ENCODE measurements at regions not wholly inside any gene's neighbourhood (a gene's known extent, or its start where the extent isn't known, plus 50 kb on each side); places are given as distances from the start of the nearest gene placed in this dataset.

GRCh38 chr1:243931957-243932356 is 81.9 kb upstream of the AKT3 start:
- no peak overlapping the region for H3K4me3 ChIP-seq (ENCODE audit: low read depth in 1 of 5, low read length in 5 of 5)
- H3K27ac ChIP-seq (ENCODE audit: low read depth, low read length): no peak overlapping the region
- peaks cover 0 to 5% (median 2%) of the 10 kb centered on the region in 5 donors for H3K9me3 ChIP-seq (ENCODE audit: control insufficient read depth in 5 of 5, low read length in 5 of 5)
- H3K27me3 ChIP-seq (ENCODE audit: control insufficient read depth in 5 of 5, insufficient read depth in 4 of 5, low read length in 5 of 5): peaks cover 0 to 10% (median 6%) of the 10 kb centered on the region in 5 donors
- H3K4me1 ChIP-seq (ENCODE audit: control insufficient read depth in 5 of 5, insufficient read depth in 5 of 5, low read length in 5 of 5): no peaks in the 10 kb centered on the region
- H3K36me3 ChIP-seq (ENCODE audit: control insufficient read depth in 5 of 5, insufficient read depth in 5 of 5, low read length in 5 of 5): no peaks in the 10 kb centered on the region
- H3K9ac ChIP-seq (ENCODE audit: low read length in 5 of 5): no peak overlapping the region

DNA sequence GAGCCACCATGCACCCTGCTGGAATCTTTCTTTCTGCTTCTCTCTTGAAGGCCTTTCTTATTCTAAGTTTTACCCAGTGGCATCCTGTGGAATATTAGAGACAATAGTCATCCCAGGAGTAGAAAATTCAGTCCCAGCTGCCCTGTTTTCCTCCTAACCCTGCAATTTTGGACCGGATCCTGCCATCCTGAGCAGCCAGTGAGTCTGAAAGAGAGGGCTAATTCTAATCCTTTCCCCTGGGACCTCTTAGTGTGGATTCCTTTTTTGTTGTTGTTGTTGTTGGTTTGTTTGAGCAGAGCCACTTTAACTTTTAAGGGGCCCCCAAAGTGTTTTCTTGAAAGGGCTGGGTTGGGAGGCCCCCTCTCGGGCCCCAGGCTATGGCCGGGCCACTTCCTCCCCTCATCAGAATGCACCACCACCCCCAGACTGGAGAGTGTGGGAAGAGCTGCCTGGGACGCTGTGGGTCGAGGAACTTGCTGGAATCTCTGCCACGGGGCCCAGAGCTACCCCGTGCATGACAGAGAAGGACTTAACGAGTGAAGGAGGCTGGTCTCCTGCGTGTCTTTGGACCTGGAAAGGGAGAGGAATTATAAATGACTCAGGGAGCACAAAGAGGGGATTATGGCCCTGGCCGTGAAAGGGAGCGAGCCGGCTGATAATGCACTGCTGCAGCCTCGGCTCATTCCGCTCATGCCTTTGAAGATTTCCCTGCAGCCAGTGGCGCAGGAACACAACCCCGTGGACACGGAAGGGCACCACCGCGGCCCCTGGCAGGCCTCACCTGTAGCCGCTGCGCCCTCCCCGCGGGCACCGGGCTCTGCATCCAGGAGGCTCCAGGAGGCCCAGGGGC is 81.0 kb upstream of the AKT3 start:
- H3K27ac ChIP-seq (ENCODE audit: low read depth, low read length): no peak overlapping the region
- H3K4me1 ChIP-seq (ENCODE audit: control insufficient read depth in 5 of 5, insufficient read depth in 5 of 5, low read length in 5 of 5): no peaks in the 10 kb centered on the region
- no peak overlapping the region for H3K4me3 ChIP-seq (ENCODE audit: low read depth in 1 of 5, low read length in 5 of 5)
- H3K9ac ChIP-seq (ENCODE audit: low read length in 5 of 5): no peak overlapping the region
- peaks cover 0 to 9% (median 6%) of the 10 kb centered on the region in 5 donors for H3K27me3 ChIP-seq (ENCODE audit: control insufficient read depth in 5 of 5, insufficient read depth in 4 of 5, low read length in 5 of 5)
- H3K9me3 ChIP-seq (ENCODE audit: control insufficient read depth in 5 of 5, low read length in 5 of 5): peaks cover 0 to 5% (median 2%) of the 10 kb centered on the region in 5 donors
- H3K36me3 ChIP-seq (ENCODE audit: control insufficient read depth in 5 of 5, insufficient read depth in 5 of 5, low read length in 5 of 5): no peaks in the 10 kb centered on the region

DNA sequence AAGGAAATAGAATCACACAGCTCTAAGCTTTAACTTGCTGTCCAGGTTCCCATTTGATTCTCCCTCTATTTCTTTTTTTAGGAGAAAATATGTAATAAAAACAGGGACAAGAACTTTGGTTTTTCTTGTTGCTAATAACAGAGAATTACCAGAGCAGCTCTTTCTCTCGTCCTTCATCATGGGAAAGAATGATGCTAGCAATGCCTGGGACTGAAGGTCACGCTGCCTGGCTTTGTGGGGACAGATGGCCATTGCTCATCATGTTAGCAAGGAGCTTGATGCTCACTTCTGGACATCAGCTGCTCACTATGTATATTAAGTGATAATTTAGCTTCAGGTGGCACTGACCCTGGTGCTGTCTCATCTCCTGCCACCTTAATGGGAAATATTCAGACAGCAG is 77.3 kb upstream of the AKT3 start:
- Histone ChIP-seq H3K27ac (ENCODE audit: low read depth, low read length) (no peak overlapping the region), H3K9ac (ENCODE audit: low read length in 5 of 5) (no peak overlapping the region), H3K27me3 (ENCODE audit: control insufficient read depth in 5 of 5, insufficient read depth in 4 of 5, low read length in 5 of 5) (peaks cover 0 to 7% (median 3%) of the 10 kb centered on the region in 5 donors), H3K4me1 (ENCODE audit: control insufficient read depth in 5 of 5, insufficient read depth in 5 of 5, low read length in 5 of 5) (peaks cover 0 to 11% (median 7%) of the 10 kb centered on the region in 5 donors), H3K4me3 (ENCODE audit: low read depth in 1 of 5, low read length in 5 of 5) (no peak overlapping the region), H3K36me3 (ENCODE audit: control insufficient read depth in 5 of 5, insufficient read depth in 5 of 5, low read length in 5 of 5) (no peaks in the 10 kb centered on the region), H3K9me3 (ENCODE audit: control insufficient read depth in 5 of 5, low read length in 5 of 5) (no peaks in the 10 kb centered on the region)

DNA sequence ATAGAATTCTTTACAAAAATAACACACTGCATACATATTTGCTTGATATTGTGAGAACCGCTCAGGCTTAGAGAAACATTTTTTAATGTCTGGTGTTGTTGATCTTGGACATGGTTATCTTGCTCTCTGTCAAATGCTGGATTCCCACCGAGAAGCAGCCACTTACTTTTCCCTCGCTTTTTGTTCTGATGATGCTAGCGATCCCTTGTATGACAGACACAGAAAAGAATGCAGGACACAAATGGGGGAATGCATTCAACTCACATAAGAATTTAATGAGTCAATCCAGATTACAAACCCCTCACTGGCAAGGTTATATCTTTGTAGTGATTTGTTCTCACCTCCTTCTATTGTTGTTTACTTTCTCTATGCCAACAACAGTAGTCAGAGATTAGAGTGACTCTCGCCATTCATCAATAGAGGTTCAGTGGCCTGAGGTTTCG is 76.8 kb upstream of the AKT3 start:
- peaks cover 0 to 7% (median 3%) of the 10 kb centered on the region in 5 donors for H3K27me3 ChIP-seq (ENCODE audit: control insufficient read depth in 5 of 5, insufficient read depth in 4 of 5, low read length in 5 of 5)
- no peaks in the 10 kb centered on the region for H3K9me3 ChIP-seq (ENCODE audit: control insufficient read depth in 5 of 5, low read length in 5 of 5)
- H3K4me3 ChIP-seq (ENCODE audit: low read depth in 1 of 5, low read length in 5 of 5): no peak overlapping the region
- H3K4me1 ChIP-seq (ENCODE audit: control insufficient read depth in 5 of 5, insufficient read depth in 5 of 5, low read length in 5 of 5): peaks cover 0 to 11% (median 7%) of the 10 kb centered on the region in 5 donors
- no peak overlapping the region for H3K9ac ChIP-seq (ENCODE audit: low read length in 5 of 5)
- H3K36me3 ChIP-seq (ENCODE audit: control insufficient read depth in 5 of 5, insufficient read depth in 5 of 5, low read length in 5 of 5): no peaks in the 10 kb centered on the region
- no peak overlapping the region for H3K27ac ChIP-seq (ENCODE audit: low read depth, low read length)

DNA sequence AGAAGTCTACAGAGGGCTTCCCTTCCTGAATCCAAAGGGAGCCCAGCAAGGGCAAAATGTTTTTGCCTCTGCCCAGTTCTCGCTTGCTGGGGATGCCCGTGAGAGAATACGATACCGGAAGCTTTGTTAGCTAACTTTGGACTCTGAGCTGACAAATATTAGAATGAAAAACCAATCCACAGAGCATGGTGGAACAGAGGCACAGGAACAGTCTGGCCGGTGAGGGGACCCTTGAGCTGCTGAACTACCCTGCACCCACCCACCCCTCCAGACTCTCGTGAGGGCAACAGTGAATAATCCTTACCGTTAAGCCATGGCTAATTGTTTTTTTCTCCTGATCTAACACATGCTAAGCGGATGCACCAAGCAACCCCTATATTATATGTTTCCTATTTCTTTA is 76.3 kb upstream of the AKT3 start:
- Histone ChIP-seq H3K4me3 (ENCODE audit: low read depth in 1 of 5, low read length in 5 of 5) (no peak overlapping the region), H3K27me3 (ENCODE audit: control insufficient read depth in 5 of 5, insufficient read depth in 4 of 5, low read length in 5 of 5) (peaks cover 0 to 5% (median 3%) of the 10 kb centered on the region in 5 donors), H3K4me1 (ENCODE audit: control insufficient read depth in 5 of 5, insufficient read depth in 5 of 5, low read length in 5 of 5) (peaks cover 0 to 11% (median 7%) of the 10 kb centered on the region in 5 donors), H3K36me3 (ENCODE audit: control insufficient read depth in 5 of 5, insufficient read depth in 5 of 5, low read length in 5 of 5) (no peaks in the 10 kb centered on the region), H3K27ac (ENCODE audit: low read depth, low read length) (no peak overlapping the region), H3K9ac (ENCODE audit: low read length in 5 of 5) (no peak overlapping the region), H3K9me3 (ENCODE audit: control insufficient read depth in 5 of 5, low read length in 5 of 5) (no peaks in the 10 kb centered on the region)

DNA sequence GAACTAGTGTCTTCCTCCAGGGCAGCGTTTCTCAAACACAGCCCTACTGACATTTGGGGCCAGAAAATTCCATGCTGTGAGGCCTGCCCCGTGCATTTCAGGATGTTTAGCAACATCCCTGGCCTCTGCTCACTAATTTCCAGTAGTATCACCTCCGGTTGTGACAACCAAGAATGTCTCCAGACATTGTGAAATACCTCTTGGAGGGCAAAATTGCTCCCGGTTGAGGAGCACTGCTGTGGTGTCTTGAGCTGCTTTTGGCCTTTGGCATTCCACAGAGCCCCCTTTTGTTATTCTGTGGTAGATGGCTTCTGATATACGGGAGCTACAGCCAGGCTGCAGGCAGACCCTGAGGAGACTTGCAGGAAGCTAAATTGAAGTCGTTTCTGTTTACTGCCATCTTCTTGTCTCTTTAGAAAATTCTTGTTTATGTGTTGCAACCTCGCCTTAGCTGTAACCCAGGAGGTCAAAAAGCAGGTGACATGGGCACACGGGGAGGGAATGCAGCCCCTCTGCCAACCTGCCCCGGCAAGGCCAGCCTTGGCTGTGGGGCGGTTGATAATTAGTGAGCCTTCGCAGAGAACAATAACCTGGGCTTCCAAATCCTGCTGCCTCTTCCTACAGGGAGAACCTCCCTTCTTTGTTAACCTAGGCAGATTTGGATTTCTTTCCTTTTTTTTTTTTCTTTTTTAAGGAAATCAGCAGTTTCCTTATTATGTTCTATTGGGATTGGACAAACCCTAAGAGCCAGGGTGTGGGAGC is 74.7 kb upstream of the AKT3 start:
- H3K9me3 ChIP-seq (ENCODE audit: control insufficient read depth in 5 of 5, low read length in 5 of 5): no peaks in the 10 kb centered on the region
- H3K36me3 ChIP-seq (ENCODE audit: control insufficient read depth in 5 of 5, insufficient read depth in 5 of 5, low read length in 5 of 5): no peaks in the 10 kb centered on the region
- no peak overlapping the region for H3K27ac ChIP-seq (ENCODE audit: low read depth, low read length)
- no peak overlapping the region for H3K4me3 ChIP-seq (ENCODE audit: low read depth in 1 of 5, low read length in 5 of 5)
- H3K4me1 ChIP-seq (ENCODE audit: control insufficient read depth in 5 of 5, insufficient read depth in 5 of 5, low read length in 5 of 5): peaks cover 0 to 11% (median 7%) of the 10 kb centered on the region in 5 donors
- no peak overlapping the region for H3K9ac ChIP-seq (ENCODE audit: low read length in 5 of 5)
- peaks cover 0 to 3% (median 0%) of the 10 kb centered on the region in 5 donors for H3K27me3 ChIP-seq (ENCODE audit: control insufficient read depth in 5 of 5, insufficient read depth in 4 of 5, low read length in 5 of 5)

- Histone ChIP-seq H3K27me3 (ENCODE audit: control insufficient read depth in 5 of 5, insufficient read depth in 4 of 5, low read length in 5 of 5) (peaks cover 0 to 2% (median 0%) of the 10 kb centered on the region in 5 donors), H3K4me3 (ENCODE audit: low read depth in 1 of 5, low read length in 5 of 5) (no peak overlapping the region), H3K36me3 (ENCODE audit: control insufficient read depth in 5 of 5, insufficient read depth in 5 of 5, low read length in 5 of 5) (no peaks in the 10 kb centered on the region), H3K4me1 (ENCODE audit: control insufficient read depth in 5 of 5, insufficient read depth in 5 of 5, low read length in 5 of 5) (peaks cover 0 to 11% (median 7%) of the 10 kb centered on the region in 5 donors), H3K9ac (ENCODE audit: low read length in 5 of 5) (no peak overlapping the region), H3K27ac (ENCODE audit: low read depth, low read length) (no peak overlapping the region), H3K9me3 (ENCODE audit: control insufficient read depth in 5 of 5, low read length in 5 of 5) (no peaks in the 10 kb centered on the region)
Observed at GRCh38 chr1:243924188-243924587, 74.1 kb upstream of the AKT3 start.

- Histone ChIP-seq H3K27ac (ENCODE audit: low read depth, low read length) (no peak overlapping the region), H3K4me3 (ENCODE audit: low read depth in 1 of 5, low read length in 5 of 5) (no peak overlapping the region), H3K9me3 (ENCODE audit: control insufficient read depth in 5 of 5, low read length in 5 of 5) (no peaks in the 10 kb centered on the region), H3K36me3 (ENCODE audit: control insufficient read depth in 5 of 5, insufficient read depth in 5 of 5, low read length in 5 of 5) (no peaks in the 10 kb centered on the region), H3K27me3 (ENCODE audit: control insufficient read depth in 5 of 5, insufficient read depth in 4 of 5, low read length in 5 of 5) (peaks cover 0 to 3% (median 0%) of the 10 kb centered on the region in 5 donors), H3K9ac (ENCODE audit: low read length in 5 of 5) (no peak overlapping the region), H3K4me1 (ENCODE audit: control insufficient read depth in 5 of 5, insufficient read depth in 5 of 5, low read length in 5 of 5) (peaks cover 0 to 11% (median 7%) of the 10 kb centered on the region in 5 donors)
Observed at GRCh38 chr1:243923292-243924171, 73.5 kb upstream of the AKT3 start.

GRCh38 chr1:243921111-243921510 is 71.1 kb upstream of the AKT3 start:
- peaks cover 3 to 19% (median 7%) of the 10 kb centered on the region in 5 donors for H3K27me3 ChIP-seq (ENCODE audit: control insufficient read depth in 5 of 5, insufficient read depth in 4 of 5, low read length in 5 of 5)
- H3K9me3 ChIP-seq (ENCODE audit: control insufficient read depth in 5 of 5, low read length in 5 of 5): no peaks in the 10 kb centered on the region
- H3K27ac ChIP-seq (ENCODE audit: low read depth, low read length): no peak overlapping the region
- peaks cover 0 to 30% (median 23%) of the 10 kb centered on the region in 5 donors for H3K4me1 ChIP-seq (ENCODE audit: control insufficient read depth in 5 of 5, insufficient read depth in 5 of 5, low read length in 5 of 5)
- no peak overlapping the region for H3K4me3 ChIP-seq (ENCODE audit: low read depth in 1 of 5, low read length in 5 of 5)
- no peaks in the 10 kb centered on the region for H3K36me3 ChIP-seq (ENCODE audit: control insufficient read depth in 5 of 5, insufficient read depth in 5 of 5, low read length in 5 of 5)
- no peak overlapping the region for H3K9ac ChIP-seq (ENCODE audit: low read length in 5 of 5)

Data from subcutaneous abdominal adipose tissue (tissue), 5 donors.